ACC112 (cell line): ENCODE measurements at regions not wholly inside any gene's neighbourhood (a gene's known extent, or its start where the extent isn't known, plus 50 kb on each side); places are given as distances from the start of the nearest gene placed in this dataset.
"Not testable (repeated sequence)": the region's sequence is repeated elsewhere in the genome, so short reads cannot be mapped to it uniquely, and the experiment has no call there.

Experiments used
- H2AFZ ChIP-seq: fragments of 200-600 bp; sonication (generic); one replicate; pipeline ENCODE4 v1.6.0; 2017; ENCODE audit warnings: antibody characterized with exemption, low read length; ENCODE audit not compliant: unreplicated experiment
- H3K27ac ChIP-seq: fragments of 200-600 bp; sonication (generic); 2 replicates; pipeline ENCODE4 v1.5.1; 2014; ENCODE audit warnings: low read depth, mild to moderate bottlenecking, antibody characterized with exemption, low read length, moderate library complexity
- H3K27me3 ChIP-seq: fragments of 200-600 bp; sonication (generic); 2 replicates; pipeline ENCODE4 v1.6.1; 2014; ENCODE audit warnings: mild to moderate bottlenecking, antibody characterized with exemption, low read length, moderate library complexity, mixed read lengths; ENCODE audit not compliant: insufficient read depth
- H3K36me3 ChIP-seq: fragments of 200-600 bp; sonication (generic); 2 replicates; pipeline ENCODE4 v1.6.1; 2016; ENCODE audit warnings: mild to moderate bottlenecking, antibody characterized with exemption, low read length, moderate library complexity, mixed read lengths; ENCODE audit not compliant: insufficient read depth
- H3K4me1 ChIP-seq: fragments of 200-600 bp; sonication (generic); one replicate; pipeline ENCODE4 v1.6.1; 2016; ENCODE audit warnings: low read length, mixed read lengths; ENCODE audit not compliant: insufficient read depth, unreplicated experiment, control insufficient read depth
- H3K4me3 ChIP-seq: fragments of 200-600 bp; sonication (generic); 2 replicates; pipeline ENCODE4 v1.5.1; 2014; ENCODE audit warnings: mild to moderate bottlenecking, low read depth, low read length
- H3K79me2 ChIP-seq: fragments of 200-600 bp; sonication (generic); one replicate; pipeline ENCODE4 v1.6.0; 2016; ENCODE audit warnings: low read length; ENCODE audit not compliant: control insufficient read depth, unreplicated experiment, insufficient read depth

DNA sequence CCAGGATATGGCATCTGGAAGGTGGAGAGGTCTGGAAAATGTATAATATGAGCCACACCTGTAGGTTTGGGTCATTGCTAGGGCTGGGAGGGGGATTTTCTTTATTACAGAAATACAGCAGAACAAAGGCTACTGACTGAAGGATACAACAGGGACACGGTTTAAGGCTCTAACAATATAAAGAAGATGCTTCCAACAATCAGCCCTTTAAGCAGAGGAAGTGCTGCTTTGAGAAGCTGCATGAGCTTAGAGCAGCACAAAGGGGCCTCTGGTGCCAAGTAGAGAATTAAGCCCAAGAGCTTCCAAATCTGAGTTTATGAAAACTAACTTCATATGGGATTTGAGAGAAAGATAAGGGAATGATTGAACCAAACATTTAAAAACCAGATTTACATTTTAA lies 174.5 kb upstream of the RMP24 start:
- H2AFZ ChIP-seq: no peak overlapping the region

DNA sequence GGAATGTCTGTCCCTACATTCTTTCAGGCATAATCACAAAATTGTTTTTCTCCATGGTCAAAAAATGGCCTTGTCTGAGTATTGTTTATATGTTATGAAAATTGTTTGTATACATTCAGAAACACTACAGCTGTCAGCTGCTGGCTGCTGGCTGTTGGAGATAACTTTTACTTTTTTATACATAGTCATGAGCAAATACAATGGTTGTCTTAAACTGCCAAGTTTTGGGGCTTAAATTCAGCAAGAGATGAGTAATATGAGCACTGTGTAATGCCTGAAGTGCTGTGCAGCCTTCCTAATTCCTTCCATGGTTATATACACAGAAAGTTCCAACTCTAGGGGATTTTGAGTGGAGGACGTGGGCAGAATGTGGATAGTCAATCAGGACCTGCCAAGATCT lies 168.9 kb upstream of the RMP24 start:
- Histone ChIP-seq H3K27ac (no peak overlapping the region), H2AFZ (no peak overlapping the region), H3K27me3 (peaks cover 63% of the 10 kb centered on the region), H3K4me3 (no peak overlapping the region), H3K4me1 (no peaks in the 10 kb centered on the region), H3K36me3 (no peaks in the 10 kb centered on the region), H3K79me2 (no peaks in the 10 kb centered on the region)

More for the DNA sequence above, 174.5 kb upstream of the RMP24 start:
- H3K27ac ChIP-seq: no peak overlapping the region
- H3K27me3 ChIP-seq: peaks cover 50% of the 10 kb centered on the region
- no peaks in the 10 kb centered on the region for H3K4me1 ChIP-seq
- H3K4me3 ChIP-seq: no peak overlapping the region
- no peaks in the 10 kb centered on the region for H3K79me2 ChIP-seq
- H3K36me3 ChIP-seq: no peaks in the 10 kb centered on the region

DNA sequence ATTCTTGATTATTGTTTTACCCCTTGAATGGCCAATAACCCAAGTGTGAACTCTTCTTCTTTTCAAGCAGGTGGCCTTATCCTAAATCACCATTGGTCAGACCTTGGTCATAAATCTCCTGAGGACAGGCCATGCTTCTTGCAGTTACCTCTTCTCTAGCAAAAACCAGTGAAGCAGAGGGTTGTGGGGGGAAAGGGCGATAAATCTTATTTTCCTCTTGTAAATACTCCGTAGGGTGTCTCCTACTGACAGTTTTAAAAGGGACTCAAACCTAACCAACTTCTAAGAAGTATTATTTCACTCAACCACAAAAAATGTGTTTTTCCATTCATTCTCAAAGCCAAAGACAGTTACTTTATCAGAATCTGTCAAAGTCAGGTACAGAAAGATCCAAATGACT lies 168.1 kb upstream of the RMP24 start:
- Histone ChIP-seq H3K36me3 (no peaks in the 10 kb centered on the region), H2AFZ (no peak overlapping the region), H3K4me3 (no peak overlapping the region), H3K27ac (no peak overlapping the region), H3K4me1 (no peaks in the 10 kb centered on the region), H3K79me2 (no peaks in the 10 kb centered on the region), H3K27me3 (peaks cover 65% of the 10 kb centered on the region)

DNA sequence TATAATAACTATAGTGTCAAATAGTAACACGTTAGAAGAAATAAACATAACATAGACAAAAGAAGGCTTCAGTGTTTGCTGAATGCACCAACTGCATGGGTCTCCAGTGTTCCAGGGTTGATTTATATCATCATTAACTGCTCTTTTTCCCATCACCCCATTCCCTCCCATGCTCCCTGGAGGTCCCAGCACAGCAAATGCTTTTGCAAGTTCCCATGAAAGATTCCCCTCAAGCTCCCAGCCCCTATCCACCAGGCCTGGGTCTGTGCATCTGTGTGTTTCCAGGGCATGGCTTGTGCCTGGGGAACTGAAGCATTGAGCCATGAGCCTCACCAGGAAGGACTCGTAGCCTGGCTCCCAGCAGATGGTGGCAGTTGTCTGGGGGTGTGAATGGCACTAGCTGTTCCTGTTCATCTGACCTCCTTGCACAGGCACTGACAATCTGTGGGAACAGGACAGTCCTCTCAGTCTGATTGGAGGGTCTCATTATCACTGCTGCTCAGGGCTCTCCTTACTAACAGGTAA lies 164.6 kb upstream of the RMP24 start:
- Histone ChIP-seq H3K36me3 (no peaks in the 10 kb centered on the region), H3K27me3 (peaks cover 58% of the 10 kb centered on the region), H2AFZ (no peak overlapping the region), H3K27ac (no peak overlapping the region), H3K4me3 (no peak overlapping the region), H3K4me1 (no peaks in the 10 kb centered on the region), H3K79me2 (no peaks in the 10 kb centered on the region)

DNA sequence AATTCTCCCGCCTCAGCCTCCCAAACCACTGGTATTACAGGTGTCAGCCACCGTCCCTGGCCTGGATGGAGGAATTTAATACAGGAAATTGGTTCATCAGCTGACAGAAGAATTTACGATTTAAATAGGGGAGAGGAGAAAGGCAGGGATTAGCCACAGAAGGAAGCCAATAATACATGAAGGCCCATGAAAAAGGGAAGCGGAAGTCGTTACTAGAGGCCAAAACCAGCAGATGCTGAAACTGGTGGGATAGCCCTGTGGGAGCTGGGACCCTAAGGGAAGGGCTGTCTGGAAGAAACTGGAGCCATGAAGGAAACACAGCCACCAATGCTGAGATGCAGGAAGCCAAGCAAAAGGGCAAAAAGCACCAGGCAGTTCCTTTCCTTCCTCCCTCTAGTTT lies 163.7 kb upstream of the RMP24 start:
- Histone ChIP-seq H3K4me1 (no peaks in the 10 kb centered on the region), H3K27ac (no peak overlapping the region), H3K4me3 (no peak overlapping the region), H3K27me3 (peaks cover 55% of the 10 kb centered on the region), H3K79me2 (no peaks in the 10 kb centered on the region), H3K36me3 (no peaks in the 10 kb centered on the region), H2AFZ (no peak overlapping the region)

DNA sequence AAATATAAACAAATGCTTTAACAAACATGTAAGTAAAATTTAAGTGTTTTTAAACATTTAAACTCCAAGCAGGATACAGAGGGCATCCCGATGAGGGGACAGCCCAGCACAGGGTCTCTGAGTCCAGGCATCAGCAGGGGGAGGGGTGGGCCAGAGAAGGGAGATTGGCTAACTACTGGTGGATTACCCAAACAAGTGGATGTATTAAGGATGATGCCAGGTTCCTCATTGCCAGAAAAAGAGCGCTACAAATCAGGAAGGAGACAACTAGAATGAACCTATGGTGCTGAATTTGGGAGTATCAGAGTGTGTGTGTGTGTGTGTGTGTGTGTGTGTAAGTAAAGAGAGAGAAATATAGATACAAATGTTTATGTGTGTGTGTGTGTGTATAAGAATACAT lies 162.0 kb upstream of the RMP24 start:
- no peaks in the 10 kb centered on the region for H3K79me2 ChIP-seq
- H3K27me3 ChIP-seq: peaks cover 46% of the 10 kb centered on the region
- no peak overlapping the region for H3K4me3 ChIP-seq
- H2AFZ ChIP-seq: no peak overlapping the region
- no peaks in the 10 kb centered on the region for H3K4me1 ChIP-seq
- H3K36me3 ChIP-seq: no peaks in the 10 kb centered on the region
- no peak overlapping the region for H3K27ac ChIP-seq

DNA sequence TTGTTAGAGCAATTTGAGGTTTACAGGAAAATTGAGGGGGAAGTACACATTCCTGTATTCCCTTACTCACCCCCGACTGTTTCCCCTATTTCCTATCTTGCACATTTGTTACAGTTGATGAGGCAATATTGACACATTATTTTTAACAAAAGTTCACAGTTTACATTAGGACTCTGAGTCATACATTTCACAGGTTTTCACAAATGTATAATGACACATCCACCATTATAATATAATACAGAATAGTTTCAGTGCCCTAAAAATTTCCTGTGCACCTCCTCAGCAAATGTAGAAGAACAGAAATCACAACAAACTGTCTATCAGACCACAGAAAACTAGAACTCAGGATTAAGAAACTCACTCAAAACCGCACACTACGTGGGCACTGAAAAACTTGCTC lies 160.6 kb upstream of the RMP24 start:
- Histone ChIP-seq H3K27me3 (peaks cover 44% of the 10 kb centered on the region), H3K79me2 (no peaks in the 10 kb centered on the region), H3K27ac (no peak overlapping the region), H3K4me1 (no peaks in the 10 kb centered on the region), H3K36me3 (no peaks in the 10 kb centered on the region), H3K4me3 (no peak overlapping the region), H2AFZ (no peak overlapping the region)

DNA sequence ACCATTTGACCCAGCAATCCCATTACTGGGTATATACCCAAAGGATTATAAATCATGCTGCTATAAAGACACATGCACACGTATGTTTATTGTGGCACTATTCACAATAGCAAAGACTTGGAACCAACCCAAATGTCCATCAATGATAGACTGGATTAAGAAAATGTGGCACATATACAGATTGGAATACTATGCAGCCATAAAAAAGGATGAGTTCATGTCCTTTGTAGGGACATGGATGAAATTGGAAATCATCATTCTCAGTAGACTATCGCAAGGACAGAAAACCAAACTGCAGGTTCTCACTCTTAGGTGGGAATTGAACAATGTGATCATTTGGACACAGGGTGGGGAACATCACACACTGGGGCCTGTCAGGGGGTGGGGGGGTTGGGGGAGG lies 157.5 kb upstream of the RMP24 start:
- peaks cover 39% of the 10 kb centered on the region for H3K27me3 ChIP-seq
- H3K4me1 ChIP-seq, H3K27ac ChIP-seq, H3K4me3 ChIP-seq, H3K36me3 ChIP-seq, H3K79me2 ChIP-seq, H2AFZ ChIP-seq: not testable (repeated sequence)

DNA sequence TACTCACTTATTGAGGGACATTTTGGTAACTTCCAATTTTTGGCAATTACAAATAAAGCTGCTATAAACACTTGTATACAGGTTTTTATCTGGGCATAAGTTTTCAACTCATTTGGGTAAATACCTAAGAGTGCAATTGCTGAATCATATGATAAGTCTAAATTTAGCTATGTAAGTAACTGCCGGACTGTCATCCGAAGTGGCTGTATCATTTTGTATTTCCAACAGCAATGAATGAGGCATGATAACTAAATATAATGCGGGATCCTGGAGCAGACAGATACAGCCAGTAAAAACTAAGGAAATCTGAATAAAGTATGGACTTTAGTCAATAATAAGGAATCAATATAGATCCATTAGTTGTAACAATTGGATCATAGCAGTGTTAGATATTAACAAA lies 156.5 kb upstream of the RMP24 start:
- Histone ChIP-seq H3K36me3 (no peaks in the 10 kb centered on the region), H3K27ac (no peak overlapping the region), H2AFZ (no peak overlapping the region), H3K4me3 (no peak overlapping the region), H3K27me3 (peaks cover 39% of the 10 kb centered on the region), H3K79me2 (no peaks in the 10 kb centered on the region), H3K4me1 (no peaks in the 10 kb centered on the region)

DNA sequence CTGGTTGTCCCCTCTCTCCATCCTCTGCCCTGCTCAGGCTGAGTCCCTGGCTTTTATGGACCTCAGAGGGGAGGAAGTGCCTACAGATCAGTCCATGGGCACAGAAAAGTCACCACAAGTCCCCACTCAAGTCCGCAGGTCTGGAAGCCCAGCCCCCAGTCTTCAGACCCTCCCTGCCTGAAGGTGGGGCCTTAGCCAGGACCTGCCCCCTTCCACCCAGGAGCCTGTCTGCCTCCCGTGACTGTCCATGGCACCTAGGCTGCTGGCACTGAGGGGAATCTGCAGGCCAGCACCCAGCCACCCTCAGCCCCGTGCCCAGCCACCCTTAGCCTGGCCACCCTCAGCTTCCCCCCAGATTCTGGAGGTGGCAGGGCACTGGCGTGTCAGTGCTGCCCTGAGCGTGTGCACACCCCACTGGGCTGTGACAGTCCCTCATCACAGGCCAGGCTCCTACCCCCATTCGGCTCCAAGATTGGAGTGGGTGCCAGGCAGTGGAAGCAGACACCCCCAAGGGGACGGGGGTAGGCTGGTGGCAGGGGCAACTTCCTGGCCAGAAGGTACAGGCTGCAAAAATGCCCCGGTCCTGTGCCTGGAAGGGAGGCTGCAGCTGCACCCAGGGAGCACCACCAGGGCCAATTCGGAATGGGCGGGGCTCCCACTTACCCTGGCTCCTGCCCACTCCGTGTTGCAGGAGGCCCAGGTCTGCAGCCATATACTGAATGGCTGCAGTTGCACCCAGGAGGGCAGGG lies 154.7 kb upstream of the RMP24 start:
- Histone ChIP-seq H2AFZ (no peak overlapping the region), H3K4me3 (no peak overlapping the region), H3K79me2 (no peaks in the 10 kb centered on the region), H3K27me3 (peaks cover 37% of the 10 kb centered on the region), H3K4me1 (no peaks in the 10 kb centered on the region), H3K27ac (no peak overlapping the region), H3K36me3 (no peaks in the 10 kb centered on the region)

DNA sequence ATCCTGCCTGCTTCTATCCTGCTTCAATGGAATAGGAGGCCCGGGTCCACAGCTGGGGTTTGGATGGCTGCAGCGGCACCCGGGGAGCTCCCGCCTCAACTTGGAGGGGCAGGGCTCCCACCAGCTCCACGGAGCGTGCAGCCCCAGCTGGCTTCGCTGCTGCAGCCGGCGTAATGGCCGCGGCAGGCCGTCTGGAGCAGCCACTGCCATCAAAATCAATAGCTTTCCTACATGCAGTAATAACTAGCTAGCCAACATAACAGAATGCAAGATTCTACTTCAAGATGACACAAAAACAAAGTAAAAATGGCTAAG lies 154.2 kb upstream of the RMP24 start:
- Histone ChIP-seq H3K27ac (no peak overlapping the region), H2AFZ (no peak overlapping the region), H3K79me2 (no peaks in the 10 kb centered on the region), H3K27me3 (peaks cover 37% of the 10 kb centered on the region), H3K4me1 (no peaks in the 10 kb centered on the region), H3K36me3 (no peaks in the 10 kb centered on the region), H3K4me3 (no peak overlapping the region)
